ENCODE measurements at regions not wholly inside any gene's neighbourhood (a gene's known extent, or its start where the extent isn't known, plus 50 kb on each side); places are given as distances from the start of the nearest gene placed in this dataset.
"Not testable (repeated sequence)": the region's sequence is repeated elsewhere in the genome, so short reads cannot be mapped to it uniquely, and the experiment has no call there.

- TF ChIP-seq CTCF (IDR thresholded peaks at IDR 0.05) = no peak
- peaks cover 0 to 15% of the 10 kb centered on the region in 2 donors for H3K9me3 ChIP-seq (replicated peaks in 1 of 2; ENCODE audit: control insufficient read depth in 1 of 2, insufficient read depth in 1 of 2, low read length in 2 of 2)
- no peak overlapping the region for H2AFZ ChIP-seq (ENCODE audit: insufficient read depth, low read depth, low read length, poor library complexity, severe bottlenecking)
- intact Hi-C loops (cut with micrococcal nuclease) = no loop called here
- no peak overlapping the region for H3K4me3 ChIP-seq (replicated peaks in 1 of 3; ENCODE audit: low read depth in 2 of 3, low read length in 3 of 3)
- DNase-seq = no peak
- no peaks in the 10 kb centered on the region for H3K79me2 ChIP-seq (ENCODE audit: insufficient read depth, low read length)
- Mint-ChIP-seq H3K27me3 (ENCODE audit: low read depth in 3 of 3) (no peaks in the 10 kb centered on the region), H3K36me3 (no peaks in the 10 kb centered on the region), H3K4me3 (no peak overlapping the region), H3K27ac (no peak overlapping the region), H3K9me3 (peaks cover 0 to 6% (median 3%) of the 10 kb centered on the region in 7 donors), H3K4me1 (no peaks in the 10 kb centered on the region)
- no peaks in the 10 kb centered on the region for H3K4me1 ChIP-seq (ENCODE audit: control insufficient read depth in 1 of 2, insufficient read depth in 2 of 2, low read length in 2 of 2)
- no peak overlapping the region for H3K4me2 ChIP-seq (replicated peaks; ENCODE audit: extremely low read depth, low read length, poor library complexity, severe bottlenecking)
- H3K9ac ChIP-seq (ENCODE audit: insufficient read depth, low read length, poor library complexity, severe bottlenecking) = no peak overlapping the region
- no peaks in the 10 kb centered on the region for H3K36me3 ChIP-seq (replicated peaks in 1 of 2; ENCODE audit: control insufficient read depth in 1 of 2, insufficient read depth in 2 of 2, low read length in 2 of 2)
- H3K27ac ChIP-seq (ENCODE audit: low read depth in 1 of 2, low read length in 2 of 2) = no peak overlapping the region
- no peaks in the 10 kb centered on the region for H4K20me1 ChIP-seq (ENCODE audit: insufficient read depth, low read length)
- H3K27me3 ChIP-seq (ENCODE audit: control insufficient read depth in 2 of 2, insufficient read depth in 2 of 2, low read length in 2 of 2) = no peaks in the 10 kb centered on the region
Observed at GRCh38 chr11:37170311-37170710, 572.3 kb upstream of the RAG2 start.

- Mint-ChIP-seq H3K9me3 (peaks cover 0 to 16% (median 7%) of the 10 kb centered on the region in 7 donors), H3K27ac (peak overlapping the region in 1 of 7 donors; percentile 47)
- H3K79me2 ChIP-seq (ENCODE audit: insufficient read depth, low read length); H3K4me3 Mint-ChIP-seq; H2AFZ ChIP-seq (ENCODE audit: insufficient read depth, low read depth, low read length, poor library complexity, severe bottlenecking); intact Hi-C loops (cut with micrococcal nuclease); H3K4me2 ChIP-seq (replicated peaks; ENCODE audit: extremely low read depth, low read length, poor library complexity, severe bottlenecking); H3K9ac ChIP-seq (ENCODE audit: insufficient read depth, low read length, poor library complexity, severe bottlenecking); H3K4me1 ChIP-seq (ENCODE audit: control insufficient read depth in 1 of 2, insufficient read depth in 2 of 2, low read length in 2 of 2); H3K4me3 ChIP-seq (replicated peaks in 1 of 3; ENCODE audit: low read depth in 2 of 3, low read length in 3 of 3); H3K36me3 Mint-ChIP-seq; H3K4me1 Mint-ChIP-seq; H3K36me3 ChIP-seq (replicated peaks in 1 of 2; ENCODE audit: control insufficient read depth in 1 of 2, insufficient read depth in 2 of 2, low read length in 2 of 2); H4K20me1 ChIP-seq (ENCODE audit: insufficient read depth, low read length); H3K27ac ChIP-seq (ENCODE audit: low read depth in 1 of 2, low read length in 2 of 2); DNase-seq; H3K27me3 Mint-ChIP-seq (ENCODE audit: low read depth in 3 of 3); H3K27me3 ChIP-seq (ENCODE audit: control insufficient read depth in 2 of 2, insufficient read depth in 2 of 2, low read length in 2 of 2); H3K9me3 ChIP-seq (replicated peaks in 1 of 2; ENCODE audit: control insufficient read depth in 1 of 2, insufficient read depth in 1 of 2, low read length in 2 of 2): not testable (repeated sequence)
- WGBS (ENCODE audit: insufficient coverage) = 100% methylated on average over 1 of the region's 1 CpG
Observed at GRCh38 chr11:37145434-37145833, 547.4 kb upstream of the RAG2 start.
